GM12891 (cell line): ENCODE measurements at regions not wholly inside any gene's neighbourhood (a gene's known extent, or its start where the extent isn't known, plus 50 kb on each side); places are given as distances from the start of the nearest gene placed in this dataset.

Source experiments
- PAX5 ChIP-seq: IDR thresholded peaks from 2 replicates; pipeline ENCODE4 v1.6.1; 2011; ENCODE audit warnings: low read length, moderate library complexity, mild to moderate bottlenecking; ENCODE audit not compliant: insufficient read depth, severe bottlenecking
- POLR2A ChIP-seq: IDR thresholded peaks from 2 replicates; pipeline ENCODE4 v1.6.1; 2011; ENCODE audit warnings: low read depth, low read length, control low read depth
- POLR2AphosphoS5 ChIP-seq: IDR thresholded peaks from 2 replicates; pipeline ENCODE4 v1.6.1; 2011; ENCODE audit warnings: low read depth, low read length, control low read depth
- POU2F2 ChIP-seq: IDR thresholded peaks from 2 replicates; pipeline ENCODE4 v1.6.1; 2011; ENCODE audit warnings: low read depth, mild to moderate bottlenecking, control low read depth, low read length, moderate library complexity
- TAF1 ChIP-seq: IDR thresholded peaks from 2 replicates; pipeline ENCODE4 v1.6.1; 2011; ENCODE audit warnings: low read depth, low read length, control low read depth

DNA sequence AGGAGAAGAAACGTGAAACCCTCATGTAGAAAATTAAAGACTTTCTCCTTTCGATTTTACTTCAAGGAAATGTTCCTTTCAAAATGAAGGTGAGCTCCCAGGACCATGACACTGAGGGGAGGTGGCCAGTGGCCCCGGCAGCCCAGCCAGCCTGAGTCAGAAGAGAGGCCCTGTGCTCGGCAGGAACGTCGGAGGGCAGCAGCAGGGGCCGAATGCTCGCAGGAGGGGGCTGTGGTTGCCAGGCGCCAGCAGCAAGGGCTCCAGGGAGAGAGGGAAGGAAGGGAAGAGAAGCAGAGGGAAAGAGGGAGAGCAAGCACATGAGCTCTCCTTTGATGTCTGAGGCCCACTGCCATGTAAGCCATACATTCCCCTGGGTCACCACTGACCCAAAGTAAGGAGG, 73.3 kb upstream of the ACKR3 start:
- TF ChIP-seq POLR2AphosphoS5: no peak
- TF ChIP-seq POLR2A: no peak
- TF ChIP-seq TAF1: no peak
- no peak for TF ChIP-seq PAX5
- TF ChIP-seq POU2F2: no peak
